ENCODE measurements at regions not wholly inside any gene's neighbourhood (a gene's known extent, or its start where the extent isn't known, plus 50 kb on each side); places are given as distances from the start of the nearest gene placed in this dataset.

DNA sequence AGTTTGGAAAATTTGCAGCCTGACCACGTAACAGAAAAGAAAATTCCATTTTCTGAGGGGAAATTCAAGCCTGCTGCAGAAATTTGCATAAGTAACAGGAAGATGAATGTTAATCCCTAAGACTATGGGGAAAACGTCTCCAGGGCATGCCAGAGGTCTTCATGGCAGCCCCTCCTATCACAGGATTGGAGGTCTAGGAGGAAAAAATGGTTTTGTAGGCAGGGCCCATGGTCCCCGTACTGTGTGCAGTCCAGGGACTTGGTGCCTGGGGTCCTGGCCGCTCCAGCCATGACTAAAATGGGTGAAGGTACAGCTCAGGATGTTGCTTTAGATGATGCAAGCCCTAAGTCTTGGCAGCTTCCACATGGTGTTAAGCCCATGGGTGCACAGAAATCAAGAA lies 437.3 kb upstream of the SEMA3A start:
- TF ChIP-seq ZFP36 (IDR thresholded peaks at IDR 0.05; ENCODE audit: borderline replicate concordance, partially characterized antibody) (peak; percentile 79), RNF2 (IDR thresholded peaks at IDR 0.05; ENCODE audit: borderline replicate concordance, low read depth) (no peak)
- no peak for FAIRE-seq

DNA sequence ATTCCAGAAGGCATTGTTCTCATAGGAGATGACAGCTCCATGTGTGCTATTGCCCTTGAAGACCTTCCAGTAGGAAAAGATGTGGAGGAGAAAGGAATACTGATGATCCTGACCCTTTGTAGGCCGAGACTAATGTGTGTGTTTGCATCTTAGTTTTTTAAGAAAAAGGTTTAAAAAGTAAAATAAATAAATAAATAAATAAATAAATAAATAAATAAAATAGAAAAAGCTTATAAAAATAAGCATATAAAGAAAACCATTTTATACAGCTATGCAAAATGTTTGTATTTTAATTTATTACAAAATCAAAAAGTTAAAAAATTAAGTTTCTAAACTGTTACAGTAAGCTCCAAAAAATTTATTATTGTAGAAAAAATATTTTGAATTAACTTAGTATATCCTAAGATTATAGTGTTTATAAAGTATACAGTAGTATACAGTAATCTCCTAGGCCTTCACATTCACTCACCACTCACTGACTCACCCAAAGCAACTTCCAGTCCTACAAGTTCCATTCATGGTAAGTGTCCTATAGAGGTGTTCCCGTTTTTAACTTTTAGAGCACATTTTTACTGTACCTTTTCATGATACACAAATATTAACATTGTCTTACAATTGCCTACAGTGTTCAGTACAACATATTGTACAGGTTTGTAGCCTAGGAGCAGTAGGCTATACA lies 435.2 kb upstream of the SEMA3A start:
- ChIA-PET POLR2A (no interaction called here), CTCF (interaction anchor here (0.6 kb wide), 1 partner anchor 383 kb away, joined by 3 read pairs; no protein-coding TSS in a partner anchor)
- WGBS (ENCODE audit: missing lambda C conversion rate): 66% methylated on average over 2 of the region's 2 CpGs
- Histone ChIP-seq H3K4me2 (no peak overlapping the region), H3K4me3 (no peak overlapping the region), H3K4me1 (no peaks in the 10 kb centered on the region), H3K9me3 (peaks cover 12% of the 10 kb centered on the region; the same call in 2 of the 3 replicates), H3K27ac (no peak overlapping the region)
- no peak for FAIRE-seq
- DNase-seq (ENCODE audit: low read depth in 1 of 2, low spot score in 1 of 2): no peak
- no peak for ATAC-seq
- TF ChIP-seq ESRRA (IDR thresholded peaks at IDR 0.05; ENCODE audit: borderline replicate concordance, low read length) (no peak), ZC3H11A (IDR thresholded peaks at IDR 0.05) (peak; percentile 67), EHMT2 (IDR thresholded peaks at IDR 0.05; ENCODE audit: low read depth) (no peak)

More for the DNA sequence above, 437.3 kb upstream of the SEMA3A start:
- Histone ChIP-seq H3K4me3 (no peak overlapping the region), H3K9me3 (peaks cover 12% of the 10 kb centered on the region; the same call in 2 of the 3 replicates), H3K4me2 (no peak overlapping the region), H3K27ac (no peak overlapping the region), H3K4me1 (no peaks in the 10 kb centered on the region)
- no peak for ATAC-seq
- ChIA-PET CTCF (no interaction called here), POLR2A (no interaction called here)
- DNase-seq (ENCODE audit: low read depth in 1 of 2, low spot score in 1 of 2): no peak
- WGBS (ENCODE audit: missing lambda C conversion rate): 65% methylated on average over 4 of the region's 4 CpGs

DNA sequence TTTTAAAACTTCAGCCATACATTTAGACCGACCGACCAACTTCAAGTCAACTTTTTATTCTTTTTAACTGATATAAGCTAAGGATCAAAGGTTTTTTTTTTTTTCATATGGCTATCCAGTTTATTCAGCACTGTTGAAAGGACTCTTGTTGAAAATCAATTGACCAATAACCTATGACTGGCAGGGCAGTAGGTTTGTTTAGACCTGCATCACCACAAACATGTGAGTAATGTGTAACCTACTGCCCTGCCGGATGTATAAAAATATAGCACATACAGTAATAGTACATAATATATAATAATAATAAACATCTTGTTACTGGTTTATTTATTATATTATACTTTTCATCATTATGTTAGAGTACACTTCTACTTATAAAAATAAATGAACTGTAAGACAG lies 434.6 kb upstream of the SEMA3A start:
- ChIA-PET CTCF (interaction anchor here (0.6 kb wide), 1 partner anchor 384 kb away, joined by 3 read pairs; no protein-coding TSS in a partner anchor), POLR2A (no interaction called here)
- H3K4me3 ChIP-seq: no peak overlapping the region
- H3K4me2 ChIP-seq: no peak overlapping the region
- H3K9me3 ChIP-seq: peaks cover 8% of the 10 kb centered on the region; the same call in 2 of the 3 replicates
- FAIRE-seq (no peak), DNase-seq (ENCODE audit: low read depth in 1 of 2, low spot score in 1 of 2) (no peak), ATAC-seq (no peak)
- WGBS (ENCODE audit: missing lambda C conversion rate): 92% methylated on average over 3 of the region's 3 CpGs
- H3K27ac ChIP-seq: no peak overlapping the region
- TF ChIP-seq, protein P1, sequence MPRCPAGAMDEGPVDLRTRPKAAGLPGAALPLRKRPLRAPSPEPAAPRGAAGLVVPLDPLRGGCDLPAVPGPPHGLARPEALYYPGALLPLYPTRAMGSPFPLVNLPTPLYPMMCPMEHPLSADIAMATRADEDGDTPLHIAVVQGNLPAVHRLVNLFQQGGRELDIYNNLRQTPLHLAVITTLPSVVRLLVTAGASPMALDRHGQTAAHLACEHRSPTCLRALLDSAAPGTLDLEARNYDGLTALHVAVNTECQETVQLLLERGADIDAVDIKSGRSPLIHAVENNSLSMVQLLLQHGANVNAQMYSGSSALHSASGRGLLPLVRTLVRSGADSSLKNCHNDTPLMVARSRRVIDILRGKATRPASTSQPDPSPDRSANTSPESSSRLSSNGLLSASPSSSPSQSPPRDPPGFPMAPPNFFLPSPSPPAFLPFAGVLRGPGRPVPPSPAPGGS (IDR thresholded peaks at IDR 0.05): no peak
- TF ChIP-seq, protein P2, sequence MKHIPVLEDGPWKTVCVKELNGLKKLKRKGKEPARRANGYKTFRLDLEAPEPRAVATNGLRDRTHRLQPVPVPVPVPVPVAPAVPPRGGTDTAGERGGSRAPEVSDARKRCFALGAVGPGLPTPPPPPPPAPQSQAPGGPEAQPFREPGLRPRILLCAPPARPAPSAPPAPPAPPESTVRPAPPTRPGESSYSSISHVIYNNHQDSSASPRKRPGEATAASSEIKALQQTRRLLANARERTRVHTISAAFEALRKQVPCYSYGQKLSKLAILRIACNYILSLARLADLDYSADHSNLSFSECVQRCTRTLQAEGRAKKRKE (CRISPR knock-in tag; IDR thresholded peaks at IDR 0.05; ENCODE audit: low read depth): no peak
- TF ChIP-seq EP300 (IDR thresholded peaks at IDR 0.05) (no peak), HOXB13 (CRISPR knock-in tag; IDR thresholded peaks at IDR 0.05; ENCODE audit: low read depth) (no peak), HDAC2 (IDR thresholded peaks at IDR 0.05) (no peak), ZNF302 (CRISPR knock-in tag; IDR thresholded peaks at IDR 0.05) (no peak), BHLHE40 (IDR thresholded peaks at IDR 0.05; ENCODE audit: low read depth, low read length) (no peak), TFCP2L1 (CRISPR knock-in tag; IDR thresholded peaks at IDR 0.05) (no peak)
- no peaks in the 10 kb centered on the region for H3K4me1 ChIP-seq

DNA sequence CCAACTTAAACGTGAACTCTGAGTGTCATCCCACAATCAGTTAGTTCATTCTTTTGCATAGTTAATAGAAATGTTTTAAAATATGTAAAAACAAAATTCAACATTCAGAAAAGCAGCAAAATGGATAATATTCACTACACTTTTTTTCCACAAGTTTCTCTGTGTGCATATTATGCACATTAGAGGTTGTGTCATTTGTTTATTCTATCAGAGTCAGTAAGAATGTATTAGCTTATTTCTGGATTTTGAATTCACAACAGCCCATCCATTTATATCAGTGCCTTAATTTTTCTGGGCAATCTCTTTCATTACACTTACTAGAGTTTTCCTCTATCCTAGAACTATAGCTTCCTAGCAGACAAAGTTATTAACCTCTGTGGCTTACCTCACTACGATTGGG lies 432.7 kb upstream of the SEMA3A start:
- ChIA-PET POLR2A (no interaction called here), CTCF (interaction anchor here (0.6 kb wide), 1 partner anchor 43 kb away, joined by 3 read pairs; no protein-coding TSS in a partner anchor)
- TF ChIP-seq EHF (CRISPR knock-in tag; IDR thresholded peaks at IDR 0.05) (no peak), HOXB13 (CRISPR knock-in tag; IDR thresholded peaks at IDR 0.05; ENCODE audit: low read depth) (no peak), FOSB (CRISPR knock-in tag; IDR thresholded peaks at IDR 0.05) (no peak), HDAC2 (IDR thresholded peaks at IDR 0.05) (no peak)
- TF ChIP-seq, protein P3, sequence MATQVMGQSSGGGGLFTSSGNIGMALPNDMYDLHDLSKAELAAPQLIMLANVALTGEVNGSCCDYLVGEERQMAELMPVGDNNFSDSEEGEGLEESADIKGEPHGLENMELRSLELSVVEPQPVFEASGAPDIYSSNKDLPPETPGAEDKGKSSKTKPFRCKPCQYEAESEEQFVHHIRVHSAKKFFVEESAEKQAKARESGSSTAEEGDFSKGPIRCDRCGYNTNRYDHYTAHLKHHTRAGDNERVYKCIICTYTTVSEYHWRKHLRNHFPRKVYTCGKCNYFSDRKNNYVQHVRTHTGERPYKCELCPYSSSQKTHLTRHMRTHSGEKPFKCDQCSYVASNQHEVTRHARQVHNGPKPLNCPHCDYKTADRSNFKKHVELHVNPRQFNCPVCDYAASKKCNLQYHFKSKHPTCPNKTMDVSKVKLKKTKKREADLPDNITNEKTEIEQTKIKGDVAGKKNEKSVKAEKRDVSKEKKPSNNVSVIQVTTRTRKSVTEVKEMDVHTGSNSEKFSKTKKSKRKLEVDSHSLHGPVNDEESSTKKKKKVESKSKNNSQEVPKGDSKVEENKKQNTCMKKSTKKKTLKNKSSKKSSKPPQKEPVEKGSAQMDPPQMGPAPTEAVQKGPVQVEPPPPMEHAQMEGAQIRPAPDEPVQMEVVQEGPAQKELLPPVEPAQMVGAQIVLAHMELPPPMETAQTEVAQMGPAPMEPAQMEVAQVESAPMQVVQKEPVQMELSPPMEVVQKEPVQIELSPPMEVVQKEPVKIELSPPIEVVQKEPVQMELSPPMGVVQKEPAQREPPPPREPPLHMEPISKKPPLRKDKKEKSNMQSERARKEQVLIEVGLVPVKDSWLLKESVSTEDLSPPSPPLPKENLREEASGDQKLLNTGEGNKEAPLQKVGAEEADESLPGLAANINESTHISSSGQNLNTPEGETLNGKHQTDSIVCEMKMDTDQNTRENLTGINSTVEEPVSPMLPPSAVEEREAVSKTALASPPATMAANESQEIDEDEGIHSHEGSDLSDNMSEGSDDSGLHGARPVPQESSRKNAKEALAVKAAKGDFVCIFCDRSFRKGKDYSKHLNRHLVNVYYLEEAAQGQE (IDR thresholded peaks at IDR 0.05): no peak
- ATAC-seq (no peak), FAIRE-seq (no peak), DNase-seq (ENCODE audit: low read depth in 1 of 2, low spot score in 1 of 2) (no peak)
- 73% methylated on average over 2 of the region's 2 CpGs for WGBS (ENCODE audit: missing lambda C conversion rate)
- H3K9me3 ChIP-seq: peaks cover 5% of the 10 kb centered on the region; the same call in 2 of the 3 replicates
- no peaks in the 10 kb centered on the region for H3K4me1 ChIP-seq
- H3K4me2 ChIP-seq: no peak overlapping the region
- H3K27ac ChIP-seq: no peak overlapping the region
- no peak overlapping the region for H3K4me3 ChIP-seq
